Spleen (tissue), 11 donors: ENCODE measurements at regions not wholly inside any gene's neighbourhood (a gene's known extent, or its start where the extent isn't known, plus 50 kb on each side); places are given as distances from the start of the nearest gene placed in this dataset.

ENCODE experiments used
- DNase-seq: peaks from one replicate; pipeline ENCODE4 v3.0.0-alpha.2; 2020
- H3K27ac ChIP-seq, 8 donors: fragments of 200-600 bp; sonication (generic) in 7 of 8; 1 replicate in 4 of 8; 2 replicates in 4 of 8; pipeline versions ENCODE4 v1.5.0 to v1.8.0; 2016 to 2021; ENCODE audit warnings: inconsistent platforms in 4 of 8, mild to moderate bottlenecking in 4 of 8, moderate library complexity in 1 of 8
- H3K27me3 ChIP-seq, 7 donors: fragments of 200-600 bp; sonication (generic) in 6 of 7; replicated peaks in 1 of 7; 1 replicate in 4 of 7; 2 replicates in 3 of 7; pipeline versions ENCODE4 v1.5.0 to v1.8.0; 2016 to 2021; ENCODE audit warnings: inconsistent platforms in 3 of 7, mild to moderate bottlenecking in 1 of 7
- H3K36me3 ChIP-seq, 6 donors: fragments of 200-600 bp; sonication (generic) in 5 of 6; 1 replicate in 4 of 6; 2 replicates in 2 of 6; pipeline versions ENCODE4 v1.5.0 to v1.8.0; 2016 to 2021; ENCODE audit warnings: inconsistent platforms in 2 of 6
- H3K4me1 ChIP-seq, 6 donors: fragments of 200-600 bp; sonication (generic) in 5 of 6; 1 replicate in 3 of 6; 2 replicates in 3 of 6; pipeline versions ENCODE4 v1.5.0 to v1.8.0; 2016 to 2021; ENCODE audit warnings: inconsistent platforms in 3 of 6
- H3K4me3 ChIP-seq, 8 donors: fragments of 200-600 bp; sonication (generic) in 7 of 8; 1 replicate in 4 of 8; 2 replicates in 4 of 8; pipeline versions ENCODE4 v1.5.0 to v1.8.0; 2016 to 2021; ENCODE audit warnings: inconsistent platforms in 4 of 8, mild to moderate bottlenecking in 4 of 8, moderate library complexity in 2 of 8
- H3K9me3 ChIP-seq, 8 donors: fragments of 200-600 bp; sonication (generic) in 7 of 8; 1 replicate in 4 of 8; 2 replicates in 4 of 8; pipeline versions ENCODE4 v1.5.0 to v1.8.0; 2016 to 2021; ENCODE audit warnings: inconsistent platforms in 4 of 8
- CTCF ChIP-seq, 11 experiments: fragments of 200-600 bp in 7 of 11; fragments of 450-650 bp in 4 of 11; sonication (generic) in 4 of 11; IDR thresholded peaks in 8 of 11; conservative IDR thresholded peaks in 3 of 11; 1 replicate in 7 of 11; 2 replicates in 4 of 11; pipeline versions ENCODE4 v1.4.0 to v1.8.0; 2016 to 2021; ENCODE audit warnings: antibody characterized with exemption in 11 of 11, inconsistent platforms in 4 of 11, mild to moderate bottlenecking in 1 of 11
- POLR2A ChIP-seq, 3 donors: fragments of 450-650 bp; IDR thresholded peaks; one replicate each; pipeline ENCODE4 v1.5.1; 2017; ENCODE audit warnings: antibody characterized with exemption in 3 of 3, mild to moderate bottlenecking in 1 of 3
- POLR2AphosphoS5 ChIP-seq, 3 donors: sonication (generic); formaldehyde crosslinking; IDR thresholded peaks; one replicate each; pipeline ENCODE4 v1.5.1; 2017; ENCODE audit warnings: antibody characterized with exemption in 3 of 3
- WGBS, 5 donors: extraction: QIAGEN DNeasy Blood & Tissue Kit in 3 of 5; methylation state at CpG; one replicate each; pipeline versions ENCODE4 v1.1.5 to v1.1.7; 2013 to 2018; 5-methylcytosine and 5-hydroxymethylcytosine counted together
- intact Hi-C: fragments of 100-400 bp; cut with DNase I; formaldehyde crosslinking; loops from one replicate; pipeline ENCODE4 v1.15.0; 2023; ENCODE audit warnings: low total_unique reads
- donor health status: healthy with polysubstance abuse.
- donor health status: DM: no; HTN: no; CAD: no; lungs with moderate emphysema.
- donor health status: DM: no; HTN: no; CAD: no.
- donor health status: Bipolar disorder and iron deficiency.
- donor health status: healthy.
- donor health status: DM: no; HTN: no; CAD: no.
- donor health status: DM: yes; HTN: yes; CAD: no.

GRCh38 chr4:176910646-176911045 is 117.9 kb upstream of the VEGFC start:
- no peak for TF ChIP-seq POLR2AphosphoS5 (IDR thresholded peaks at IDR 0.05)
- TF ChIP-seq CTCF (IDR thresholded peaks at IDR 0.05 in 8 of 11, conservative IDR thresholded peaks at IDR 0.05 in 3 of 11): no peak
- no peak for TF ChIP-seq POLR2A (IDR thresholded peaks at IDR 0.05)
- intact Hi-C loops: no loop called here
- no peak for DNase-seq
- H3K9me3 ChIP-seq: peaks cover 0 to 28% (median 9%) of the 10 kb centered on the region in 8 donors
- WGBS, 5 donors: 86 to 100% (median 95%) methylated on average over 2 of the region's 2 CpGs
- H3K4me3 ChIP-seq: no peak overlapping the region
- no peaks in the 10 kb centered on the region for H3K27me3 ChIP-seq
- H3K36me3 ChIP-seq: no peaks in the 10 kb centered on the region
- no peaks in the 10 kb centered on the region for H3K4me1 ChIP-seq
- no peak overlapping the region for H3K27ac ChIP-seq

- H3K27ac ChIP-seq: no peak overlapping the region
- peaks cover 0 to 20% (median 13%) of the 10 kb centered on the region in 8 donors for H3K9me3 ChIP-seq
- H3K27me3 ChIP-seq: no peaks in the 10 kb centered on the region
- TF ChIP-seq POLR2A (IDR thresholded peaks at IDR 0.05) (no peak), CTCF (IDR thresholded peaks at IDR 0.05 in 8 of 11, conservative IDR thresholded peaks at IDR 0.05 in 3 of 11) (no peak), POLR2AphosphoS5 (IDR thresholded peaks at IDR 0.05) (no peak)
- H3K4me3 ChIP-seq: no peak overlapping the region
- intact Hi-C loops: no loop called here
- WGBS, 5 donors: 83 to 89% (median 86%) methylated on average over 2 of the region's 2 CpGs
- no peak for DNase-seq
- H3K4me1 ChIP-seq: no peaks in the 10 kb centered on the region
- H3K36me3 ChIP-seq: no peaks in the 10 kb centered on the region
Measured at GRCh38 chr4:176919631-176920030, 126.9 kb upstream of the VEGFC start.

GRCh38 chr4:176920694-176921093 is 128.0 kb upstream of the VEGFC start:
- TF ChIP-seq POLR2AphosphoS5 (IDR thresholded peaks at IDR 0.05) (no peak), CTCF (IDR thresholded peaks at IDR 0.05 in 8 of 11, conservative IDR thresholded peaks at IDR 0.05 in 3 of 11) (no peak), POLR2A (IDR thresholded peaks at IDR 0.05) (no peak)
- 51 to 67% (median 60%) methylated on average over 4 of the region's 4 CpGs for WGBS, 5 donors
- intact Hi-C loops: no loop called here

GRCh38 chr4:176921256-176921655 is 128.5 kb upstream of the VEGFC start:
- Histone ChIP-seq H3K4me3 (no peak overlapping the region), H3K27me3 (no peaks in the 10 kb centered on the region), H3K36me3 (no peaks in the 10 kb centered on the region), H3K4me1 (no peaks in the 10 kb centered on the region), H3K27ac (no peak overlapping the region), H3K9me3 (peaks cover 0 to 8% (median 0%) of the 10 kb centered on the region in 8 donors)
- no peak for DNase-seq
- WGBS, 5 donors: 67 to 83% (median 71%) methylated on average over 4 of the region's 4 CpGs
- TF ChIP-seq CTCF (IDR thresholded peaks at IDR 0.05 in 8 of 11, conservative IDR thresholded peaks at IDR 0.05 in 3 of 11): no peak
- TF ChIP-seq POLR2A (IDR thresholded peaks at IDR 0.05): no peak
- no peak for TF ChIP-seq POLR2AphosphoS5 (IDR thresholded peaks at IDR 0.05)
- intact Hi-C loops: no loop called here

More at GRCh38 chr4:176920694-176921093, 128.0 kb upstream of the VEGFC start:
- Histone ChIP-seq H3K9me3 (peaks cover 0 to 12% (median 5%) of the 10 kb centered on the region in 8 donors), H3K4me3 (no peak overlapping the region), H3K27ac (no peak overlapping the region), H3K4me1 (no peaks in the 10 kb centered on the region), H3K36me3 (no peaks in the 10 kb centered on the region), H3K27me3 (no peaks in the 10 kb centered on the region)
- no peak for DNase-seq
